ENCODE measurements at regions not wholly inside any gene's neighbourhood (a gene's known extent, or its start where the extent isn't known, plus 50 kb on each side); places are given as distances from the start of the nearest gene placed in this dataset.

- no peak for TF ChIP-seq CTCF (conservative IDR thresholded peaks at IDR 0.05; ENCODE audit: low read length)
- TF ChIP-seq EZH2phosphoT487 (IDR thresholded peaks at IDR 0.05; ENCODE audit: borderline replicate concordance) = no peak
Observed at GRCh38 chr10:123548770-123549169, 117.4 kb upstream of the GPR26 start.
